ENCODE measurements at regions not wholly inside any gene's neighbourhood (a gene's known extent, or its start where the extent isn't known, plus 50 kb on each side); places are given as distances from the start of the nearest gene placed in this dataset.

DNA sequence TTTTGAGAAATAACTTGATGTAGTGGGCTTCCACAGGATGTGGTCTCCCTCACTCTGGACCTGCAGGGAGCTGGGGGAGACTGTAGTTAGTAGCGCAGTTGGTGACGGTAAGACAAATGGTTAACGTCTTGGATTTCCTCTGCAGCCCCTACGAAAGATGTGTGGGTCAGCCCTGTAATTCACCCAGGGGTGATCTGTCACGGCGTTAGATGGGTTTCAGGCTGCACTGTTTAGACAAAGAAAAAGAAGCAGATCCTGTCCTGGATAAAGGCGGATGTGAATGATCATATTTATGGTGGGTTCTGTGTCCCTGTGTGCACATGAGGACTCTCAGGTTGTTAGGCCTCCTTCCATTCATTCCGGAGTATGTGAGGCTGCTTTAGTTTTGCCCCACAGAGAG lies 142.0 kb upstream of the SLC28A3 start:
- H3K27ac ChIP-seq (ENCODE audit: low read length, poor library complexity, severe bottlenecking), result no peak overlapping the region
- no peaks in the 10 kb centered on the region for H3K9me3 ChIP-seq (ENCODE audit: control insufficient read depth, low read length)
- H2AFZ ChIP-seq (ENCODE audit: low read depth, low read length), result no peak overlapping the region
- no peak overlapping the region for H3K23ac ChIP-seq (ENCODE audit: low read length in 2 of 2)
- H3K36me3 ChIP-seq (ENCODE audit: control insufficient read depth in 1 of 2, insufficient read depth in 2 of 2, low read depth in 1 of 2, low read length in 2 of 2), result no peaks in the 10 kb centered on the region
- no peak overlapping the region for H4K91ac ChIP-seq (ENCODE audit: low read length)
- H3K18ac ChIP-seq (ENCODE audit: low read depth in 1 of 2, low read length in 2 of 2), result no peak overlapping the region
- H3K4me3 ChIP-seq (ENCODE audit: insufficient read depth in 1 of 2, low read depth in 1 of 2, low read length in 2 of 2), result no peak overlapping the region
- no peak overlapping the region for H2BK5ac ChIP-seq (ENCODE audit: low read depth, low read length, poor library complexity, severe bottlenecking)
- H3K14ac ChIP-seq (ENCODE audit: low read length in 2 of 2), result no peak overlapping the region
- WGBS, result 28% methylated on average over 8 of the region's 8 CpGs
- H3K4me1 ChIP-seq (ENCODE audit: control insufficient read depth, insufficient read depth, low read depth, low read length), result no peaks in the 10 kb centered on the region
- no peak for DNase-seq
- no peaks in the 10 kb centered on the region for H3K79me1 ChIP-seq (replicated peaks; ENCODE audit: low read length, poor library complexity, severe bottlenecking)
- no peak overlapping the region for H2BK15ac ChIP-seq (ENCODE audit: low read depth, poor library complexity, severe bottlenecking)
- H3K9ac ChIP-seq (ENCODE audit: low read length), result no peak overlapping the region
- H3K27me3 ChIP-seq (ENCODE audit: control insufficient read depth in 1 of 2, insufficient read depth in 1 of 2, low read length in 2 of 2), result no peaks in the 10 kb centered on the region
- no peak overlapping the region for H2BK120ac ChIP-seq (ENCODE audit: low read depth, low read length)
- H3K4ac ChIP-seq (ENCODE audit: low read depth in 1 of 2, low read length in 2 of 2), result no peak overlapping the region
- no peak overlapping the region for H4K8ac ChIP-seq (ENCODE audit: low read length)
- H3K4me2 ChIP-seq (ENCODE audit: low read length, poor library complexity, severe bottlenecking), result no peak overlapping the region
- no peak overlapping the region for H2AK5ac ChIP-seq (ENCODE audit: low read length, severe bottlenecking)
- H2BK12ac ChIP-seq (ENCODE audit: low read length in 2 of 2), result no peak overlapping the region

DNA sequence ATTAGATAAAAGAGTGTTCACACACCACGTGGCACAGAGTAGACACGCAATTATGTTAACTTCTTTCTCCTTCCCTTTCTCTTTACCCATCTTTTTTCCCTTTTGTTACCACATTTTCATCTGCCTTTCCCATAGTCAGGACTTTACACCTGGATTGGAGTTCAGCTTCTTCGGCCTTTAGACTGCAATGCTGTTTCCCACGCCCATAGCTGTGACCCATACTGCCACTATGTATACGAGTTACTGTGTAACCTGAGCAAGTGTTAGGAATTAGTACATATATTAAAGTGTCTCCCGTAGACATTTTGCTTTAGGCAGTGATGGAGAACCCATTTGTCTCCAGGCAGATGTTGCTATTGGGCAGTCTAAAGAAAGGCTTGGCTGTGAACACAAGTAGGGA lies 143.6 kb upstream of the SLC28A3 start:
- H2BK15ac ChIP-seq (ENCODE audit: low read depth, poor library complexity, severe bottlenecking), result no peak overlapping the region
- H3K4me1 ChIP-seq (ENCODE audit: control insufficient read depth, insufficient read depth, low read depth, low read length), result no peaks in the 10 kb centered on the region
- 82% methylated on average over 6 of the region's 6 CpGs for WGBS
- H4K8ac ChIP-seq (ENCODE audit: low read length), result no peak overlapping the region
- no peak overlapping the region for H3K23ac ChIP-seq (ENCODE audit: low read length in 2 of 2)
- H3K9ac ChIP-seq (ENCODE audit: low read length), result no peak overlapping the region
- H3K36me3 ChIP-seq (ENCODE audit: control insufficient read depth in 1 of 2, insufficient read depth in 2 of 2, low read depth in 1 of 2, low read length in 2 of 2), result no peaks in the 10 kb centered on the region
- no peak overlapping the region for H2AFZ ChIP-seq (ENCODE audit: low read depth, low read length)
- no peak overlapping the region for H3K14ac ChIP-seq (ENCODE audit: low read length in 2 of 2)
- no peak overlapping the region for H2BK5ac ChIP-seq (ENCODE audit: low read depth, low read length, poor library complexity, severe bottlenecking)
- H3K4ac ChIP-seq (ENCODE audit: low read depth in 1 of 2, low read length in 2 of 2), result no peak overlapping the region
- H3K27ac ChIP-seq (ENCODE audit: low read length, poor library complexity, severe bottlenecking), result no peak overlapping the region
- no peak overlapping the region for H3K4me3 ChIP-seq (ENCODE audit: insufficient read depth in 1 of 2, low read depth in 1 of 2, low read length in 2 of 2)
- no peaks in the 10 kb centered on the region for H3K9me3 ChIP-seq (ENCODE audit: control insufficient read depth, low read length)
- no peak overlapping the region for H3K18ac ChIP-seq (ENCODE audit: low read depth in 1 of 2, low read length in 2 of 2)
- no peak overlapping the region for H3K4me2 ChIP-seq (ENCODE audit: low read length, poor library complexity, severe bottlenecking)
- no peak overlapping the region for H2BK120ac ChIP-seq (ENCODE audit: low read depth, low read length)
- no peak overlapping the region for H2AK5ac ChIP-seq (ENCODE audit: low read length, severe bottlenecking)
- DNase-seq, result no peak
- no peaks in the 10 kb centered on the region for H3K27me3 ChIP-seq (ENCODE audit: control insufficient read depth in 1 of 2, insufficient read depth in 1 of 2, low read length in 2 of 2)
- H2BK12ac ChIP-seq (ENCODE audit: low read length in 2 of 2), result no peak overlapping the region
- no peaks in the 10 kb centered on the region for H3K79me1 ChIP-seq (replicated peaks; ENCODE audit: low read length, poor library complexity, severe bottlenecking)
- H4K91ac ChIP-seq (ENCODE audit: low read length), result no peak overlapping the region

DNA sequence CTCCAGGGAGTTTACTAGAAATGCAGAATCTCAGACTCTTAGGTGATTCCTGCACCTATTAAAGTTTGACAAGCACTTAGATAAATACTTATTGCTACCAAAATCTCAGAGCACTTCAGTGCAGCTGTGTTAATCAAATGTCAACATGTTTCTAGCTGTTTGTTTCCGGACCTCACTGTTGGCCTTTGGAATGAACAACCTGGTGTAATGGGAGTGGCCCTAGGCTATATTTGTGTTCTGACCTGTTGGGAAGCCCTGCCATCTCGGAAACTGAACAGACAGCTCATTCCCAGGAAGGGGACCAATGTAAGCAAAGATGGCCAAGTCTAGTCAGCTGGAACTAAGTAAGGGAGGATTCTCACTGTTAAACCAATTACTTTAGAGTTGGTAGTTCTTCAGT lies 145.0 kb upstream of the SLC28A3 start:
- 75% methylated on average over 2 of the region's 2 CpGs for WGBS
- H2BK12ac ChIP-seq (ENCODE audit: low read length in 2 of 2), result no peak overlapping the region
- no peak overlapping the region for H4K91ac ChIP-seq (ENCODE audit: low read length)
- H3K4me1 ChIP-seq (ENCODE audit: control insufficient read depth, insufficient read depth, low read depth, low read length), result no peaks in the 10 kb centered on the region
- H3K14ac ChIP-seq (ENCODE audit: low read length in 2 of 2), result no peak overlapping the region
- H2BK120ac ChIP-seq (ENCODE audit: low read depth, low read length), result no peak overlapping the region
- no peaks in the 10 kb centered on the region for H3K79me1 ChIP-seq (replicated peaks; ENCODE audit: low read length, poor library complexity, severe bottlenecking)
- H2BK15ac ChIP-seq (ENCODE audit: low read depth, poor library complexity, severe bottlenecking), result no peak overlapping the region
- DNase-seq, result no peak
- no peak overlapping the region for H3K23ac ChIP-seq (ENCODE audit: low read length in 2 of 2)
- H3K18ac ChIP-seq (ENCODE audit: low read depth in 1 of 2, low read length in 2 of 2), result no peak overlapping the region
- H3K27me3 ChIP-seq (ENCODE audit: control insufficient read depth in 1 of 2, insufficient read depth in 1 of 2, low read length in 2 of 2), result no peaks in the 10 kb centered on the region
- H2AK5ac ChIP-seq (ENCODE audit: low read length, severe bottlenecking), result no peak overlapping the region
- no peak overlapping the region for H4K8ac ChIP-seq (ENCODE audit: low read length)
- H3K4ac ChIP-seq (ENCODE audit: low read depth in 1 of 2, low read length in 2 of 2), result no peak overlapping the region
- H3K4me2 ChIP-seq (ENCODE audit: low read length, poor library complexity, severe bottlenecking), result no peak overlapping the region
- H3K9ac ChIP-seq (ENCODE audit: low read length), result no peak overlapping the region
- no peak overlapping the region for H3K4me3 ChIP-seq (ENCODE audit: insufficient read depth in 1 of 2, low read depth in 1 of 2, low read length in 2 of 2)
- no peaks in the 10 kb centered on the region for H3K9me3 ChIP-seq (ENCODE audit: control insufficient read depth, low read length)
- H2BK5ac ChIP-seq (ENCODE audit: low read depth, low read length, poor library complexity, severe bottlenecking), result no peak overlapping the region
- H2AFZ ChIP-seq (ENCODE audit: low read depth, low read length), result no peak overlapping the region
- no peaks in the 10 kb centered on the region for H3K36me3 ChIP-seq (ENCODE audit: control insufficient read depth in 1 of 2, insufficient read depth in 2 of 2, low read depth in 1 of 2, low read length in 2 of 2)
- H3K27ac ChIP-seq (ENCODE audit: low read length, poor library complexity, severe bottlenecking), result no peak overlapping the region

DNA sequence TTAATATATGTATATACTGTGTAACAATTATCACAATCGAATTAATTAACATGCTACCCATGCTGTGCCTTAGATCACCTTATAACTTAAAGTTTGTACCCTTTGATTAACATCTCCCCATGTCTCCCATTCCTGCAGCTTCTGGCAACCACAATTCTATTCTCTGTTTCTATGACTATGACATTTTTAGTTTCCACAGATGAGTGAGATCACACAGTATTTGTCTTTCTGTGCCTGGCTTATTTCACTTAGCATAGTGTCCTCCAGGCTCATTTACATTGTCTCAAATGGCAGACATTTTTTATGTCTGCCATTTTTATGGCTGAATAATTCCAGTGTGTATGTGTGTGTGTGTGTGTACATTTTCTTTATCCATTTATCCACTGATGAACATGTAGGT lies 146.1 kb upstream of the SLC28A3 start:
- no peak overlapping the region for H3K9ac ChIP-seq (ENCODE audit: low read length)
- no peak overlapping the region for H2BK15ac ChIP-seq (ENCODE audit: low read depth, poor library complexity, severe bottlenecking)
- no peaks in the 10 kb centered on the region for H3K79me1 ChIP-seq (replicated peaks; ENCODE audit: low read length, poor library complexity, severe bottlenecking)
- H2BK5ac ChIP-seq (ENCODE audit: low read depth, low read length, poor library complexity, severe bottlenecking), result no peak overlapping the region
- H3K14ac ChIP-seq (ENCODE audit: low read length in 2 of 2), result no peak overlapping the region
- no peak overlapping the region for H3K27ac ChIP-seq (ENCODE audit: low read length, poor library complexity, severe bottlenecking)
- H3K4me1 ChIP-seq (ENCODE audit: control insufficient read depth, insufficient read depth, low read depth, low read length), result no peaks in the 10 kb centered on the region
- no peak overlapping the region for H2AFZ ChIP-seq (ENCODE audit: low read depth, low read length)
- no peak overlapping the region for H2BK120ac ChIP-seq (ENCODE audit: low read depth, low read length)
- H3K4ac ChIP-seq (ENCODE audit: low read depth in 1 of 2, low read length in 2 of 2), result no peak overlapping the region
- 44% methylated on average over 1 of the region's 1 CpG for WGBS
- H4K91ac ChIP-seq (ENCODE audit: low read length), result no peak overlapping the region
- no peak overlapping the region for H3K23ac ChIP-seq (ENCODE audit: low read length in 2 of 2)
- no peak overlapping the region for H3K4me3 ChIP-seq (ENCODE audit: insufficient read depth in 1 of 2, low read depth in 1 of 2, low read length in 2 of 2)
- no peak for DNase-seq
- H3K36me3 ChIP-seq (ENCODE audit: control insufficient read depth in 1 of 2, insufficient read depth in 2 of 2, low read depth in 1 of 2, low read length in 2 of 2), result no peaks in the 10 kb centered on the region
- H3K27me3 ChIP-seq (ENCODE audit: control insufficient read depth in 1 of 2, insufficient read depth in 1 of 2, low read length in 2 of 2), result no peaks in the 10 kb centered on the region
- no peak overlapping the region for H4K8ac ChIP-seq (ENCODE audit: low read length)
- no peak overlapping the region for H3K4me2 ChIP-seq (ENCODE audit: low read length, poor library complexity, severe bottlenecking)
- H2AK5ac ChIP-seq (ENCODE audit: low read length, severe bottlenecking), result no peak overlapping the region
- no peak overlapping the region for H2BK12ac ChIP-seq (ENCODE audit: low read length in 2 of 2)
- no peak overlapping the region for H3K18ac ChIP-seq (ENCODE audit: low read depth in 1 of 2, low read length in 2 of 2)
- no peaks in the 10 kb centered on the region for H3K9me3 ChIP-seq (ENCODE audit: control insufficient read depth, low read length)
